GM13977 (cell line): ENCODE measurements at regions not wholly inside any gene's neighbourhood (a gene's known extent, or its start where the extent isn't known, plus 50 kb on each side); places are given as distances from the start of the nearest gene placed in this dataset.

Experiments
- DNase-seq: peaks from one replicate; pipeline ENCODE4 v3.0.0; 2012; ENCODE audit warnings: low spot score
- CTCF ChIP-seq: IDR thresholded peaks from 2 replicates; pipeline ENCODE4 v1.5.1; 2012; ENCODE audit warnings: mild to moderate bottlenecking, control low read depth; ENCODE audit not compliant: insufficient read depth; ENCODE audit errors: extremely low read depth, missing control alignments
- in situ Hi-C: fragments of 300-500 bp; cut with MboI; formaldehyde crosslinking; loops from one replicate; pipeline ENCODE4 v1.12.0; 2022; ENCODE audit warnings: low sequenced_read_pairs, low pct_unique_long_range_greater_than_20kb, mixed read lengths, inconsistent platforms; ENCODE audit not compliant: unreplicated experiment

GRCh38 chr16:50497592-50497991 is 50.6 kb upstream of the NKD1 start:
- TF ChIP-seq CTCF = no peak
- in situ Hi-C loops = no loop called here

GRCh38 chr16:50496990-50497389 is 51.2 kb upstream of the NKD1 start:
- no peak for TF ChIP-seq CTCF
- no peak for DNase-seq
- in situ Hi-C loops = no loop called here

More at GRCh38 chr16:50497592-50497991, 50.6 kb upstream of the NKD1 start:
- no peak for DNase-seq

- in situ Hi-C loops = no loop called here
- no peak for DNase-seq
- no peak for TF ChIP-seq CTCF
Measured at GRCh38 chr16:50495673-50496072, 52.5 kb upstream of the NKD1 start.

GRCh38 chr16:50494501-50495491 is 53.4 kb upstream of the NKD1 start:
- no peak for TF ChIP-seq CTCF
- DNase-seq = no peak
- in situ Hi-C loops = no loop called here

- TF ChIP-seq CTCF = no peak
- DNase-seq = no peak
- in situ Hi-C loops = no loop called here
Measured at GRCh38 chr16:50491516-50491915, 56.7 kb upstream of the NKD1 start.

GRCh38 chr16:50490828-50491227 is 57.4 kb upstream of the NKD1 start:
- in situ Hi-C loops = no loop called here
- TF ChIP-seq CTCF = no peak
- DNase-seq = no peak
